ENCODE measurements at regions not wholly inside any gene's neighbourhood (a gene's known extent, or its start where the extent isn't known, plus 50 kb on each side); places are given as distances from the start of the nearest gene placed in this dataset.

DNA sequence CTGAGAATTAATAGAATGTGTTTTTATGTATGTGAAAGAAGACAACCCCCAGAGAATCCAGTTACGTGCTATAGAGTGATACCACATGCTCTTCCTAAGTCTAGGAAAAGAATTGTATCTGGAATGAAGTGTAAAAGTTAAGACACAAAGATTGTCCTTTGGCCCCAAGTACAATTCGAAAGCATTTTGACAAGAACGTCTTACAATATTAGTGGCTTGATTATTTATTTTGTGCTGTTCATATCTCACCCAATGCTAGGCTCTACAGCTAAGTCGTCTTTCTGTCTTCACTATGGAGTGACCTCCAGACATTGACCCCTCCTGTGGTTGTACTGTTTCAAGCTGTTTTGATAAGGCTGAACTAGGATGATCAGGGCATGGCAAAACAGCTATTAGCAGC lies 345.7 kb upstream of the C2CD4B start:
- no peak for TF ChIP-seq POLR2A (IDR thresholded peaks at IDR 0.05)
- H3K36me3 ChIP-seq = no peaks in the 10 kb centered on the region
- 54 to 69% (median 62%) methylated on average over 4 of the region's 4 CpGs for WGBS, 4 donors
- no peaks in the 10 kb centered on the region for H3K9me3 ChIP-seq
- H3K27ac ChIP-seq = peak overlapping the region in 6 of 12 donors; percentile 31 to 84 (median 42)
- intact Hi-C loops (cut with DNase I) = no loop called here
- no peak overlapping the region for H3K4me3 ChIP-seq
- H3K4me1 ChIP-seq = peaks cover 0 to 63% (median 26%) of the 10 kb centered on the region in 12 donors
- H3K27me3 ChIP-seq = no peaks in the 10 kb centered on the region
- ATAC-seq = peak in 1 of 4 donors; percentile 24
- DNase-seq = no peak

DNA sequence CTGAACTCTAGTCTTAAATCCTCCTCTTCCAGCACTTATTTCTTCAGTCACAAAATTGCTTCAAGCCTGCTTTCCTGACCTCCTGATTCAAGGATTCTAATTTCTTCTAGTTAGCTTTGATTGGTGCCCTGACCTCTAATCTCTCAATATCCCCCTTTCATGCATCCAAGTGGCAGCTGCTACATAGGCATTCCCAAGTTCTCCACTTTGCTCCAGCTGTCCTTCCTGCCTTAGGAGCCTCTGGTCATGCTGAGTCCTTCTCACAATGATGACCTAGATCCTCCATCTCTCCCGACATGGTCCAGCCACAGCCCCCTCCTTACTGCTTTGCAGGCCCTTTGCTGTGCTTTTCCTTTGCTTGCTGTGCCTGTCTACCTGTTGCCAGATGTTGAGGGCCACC lies 347.8 kb upstream of the C2CD4B start:
- Histone ChIP-seq H3K27me3 (no peaks in the 10 kb centered on the region), H3K27ac (no peak overlapping the region), H3K9me3 (no peaks in the 10 kb centered on the region), H3K4me3 (no peak overlapping the region), H3K36me3 (no peaks in the 10 kb centered on the region), H3K4me1 (peaks cover 0 to 49% (median 12%) of the 10 kb centered on the region in 12 donors)
- ATAC-seq (no peak), DNase-seq (no peak)
- TF ChIP-seq POLR2A (IDR thresholded peaks at IDR 0.05) = no peak
- TF ChIP-seq, protein P1, sequence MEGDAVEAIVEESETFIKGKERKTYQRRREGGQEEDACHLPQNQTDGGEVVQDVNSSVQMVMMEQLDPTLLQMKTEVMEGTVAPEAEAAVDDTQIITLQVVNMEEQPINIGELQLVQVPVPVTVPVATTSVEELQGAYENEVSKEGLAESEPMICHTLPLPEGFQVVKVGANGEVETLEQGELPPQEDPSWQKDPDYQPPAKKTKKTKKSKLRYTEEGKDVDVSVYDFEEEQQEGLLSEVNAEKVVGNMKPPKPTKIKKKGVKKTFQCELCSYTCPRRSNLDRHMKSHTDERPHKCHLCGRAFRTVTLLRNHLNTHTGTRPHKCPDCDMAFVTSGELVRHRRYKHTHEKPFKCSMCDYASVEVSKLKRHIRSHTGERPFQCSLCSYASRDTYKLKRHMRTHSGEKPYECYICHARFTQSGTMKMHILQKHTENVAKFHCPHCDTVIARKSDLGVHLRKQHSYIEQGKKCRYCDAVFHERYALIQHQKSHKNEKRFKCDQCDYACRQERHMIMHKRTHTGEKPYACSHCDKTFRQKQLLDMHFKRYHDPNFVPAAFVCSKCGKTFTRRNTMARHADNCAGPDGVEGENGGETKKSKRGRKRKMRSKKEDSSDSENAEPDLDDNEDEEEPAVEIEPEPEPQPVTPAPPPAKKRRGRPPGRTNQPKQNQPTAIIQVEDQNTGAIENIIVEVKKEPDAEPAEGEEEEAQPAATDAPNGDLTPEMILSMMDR (IDR thresholded peaks at IDR 0.05) = no peak
- intact Hi-C loops (cut with DNase I) = no loop called here
- 85 to 98% (median 89%) methylated on average over 1 of the region's 1 CpG for WGBS, 4 donors

DNA sequence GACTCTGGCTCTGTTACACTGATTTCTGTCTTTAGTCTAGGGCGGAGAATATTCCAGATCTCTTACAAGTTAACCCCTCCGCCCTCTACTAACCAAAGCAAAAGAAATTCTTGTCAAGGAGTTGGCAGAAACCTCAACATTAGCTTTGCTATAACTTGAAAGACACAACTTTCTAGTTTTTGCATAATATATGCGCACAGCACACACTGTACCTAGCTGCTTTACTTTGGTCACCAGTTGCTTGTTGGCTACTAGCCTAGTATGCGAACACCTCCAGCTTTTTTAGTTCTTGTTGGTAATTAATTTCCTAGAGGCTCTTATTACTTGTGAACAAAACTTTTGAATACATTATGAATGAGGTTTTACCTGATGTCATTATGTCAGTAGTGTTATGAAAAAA lies 348.8 kb upstream of the C2CD4B start:
- no peak overlapping the region for H3K4me3 ChIP-seq
- ATAC-seq (no peak), DNase-seq (no peak)
- TF ChIP-seq, protein P1 (IDR thresholded peaks at IDR 0.05) = no peak
- no peak for TF ChIP-seq POLR2A (IDR thresholded peaks at IDR 0.05)
- 70 to 81% (median 76%) methylated on average over 4 of the region's 4 CpGs for WGBS, 4 donors
- no peaks in the 10 kb centered on the region for H3K9me3 ChIP-seq
- H3K4me1 ChIP-seq = peaks cover 0 to 49% (median 11%) of the 10 kb centered on the region in 12 donors
- H3K27ac ChIP-seq = peak overlapping the region in 4 of 12 donors; percentile 0 to 49 (median 34)
- intact Hi-C loops (cut with DNase I) = no loop called here
- H3K36me3 ChIP-seq = no peaks in the 10 kb centered on the region
- H3K27me3 ChIP-seq = no peaks in the 10 kb centered on the region

DNA sequence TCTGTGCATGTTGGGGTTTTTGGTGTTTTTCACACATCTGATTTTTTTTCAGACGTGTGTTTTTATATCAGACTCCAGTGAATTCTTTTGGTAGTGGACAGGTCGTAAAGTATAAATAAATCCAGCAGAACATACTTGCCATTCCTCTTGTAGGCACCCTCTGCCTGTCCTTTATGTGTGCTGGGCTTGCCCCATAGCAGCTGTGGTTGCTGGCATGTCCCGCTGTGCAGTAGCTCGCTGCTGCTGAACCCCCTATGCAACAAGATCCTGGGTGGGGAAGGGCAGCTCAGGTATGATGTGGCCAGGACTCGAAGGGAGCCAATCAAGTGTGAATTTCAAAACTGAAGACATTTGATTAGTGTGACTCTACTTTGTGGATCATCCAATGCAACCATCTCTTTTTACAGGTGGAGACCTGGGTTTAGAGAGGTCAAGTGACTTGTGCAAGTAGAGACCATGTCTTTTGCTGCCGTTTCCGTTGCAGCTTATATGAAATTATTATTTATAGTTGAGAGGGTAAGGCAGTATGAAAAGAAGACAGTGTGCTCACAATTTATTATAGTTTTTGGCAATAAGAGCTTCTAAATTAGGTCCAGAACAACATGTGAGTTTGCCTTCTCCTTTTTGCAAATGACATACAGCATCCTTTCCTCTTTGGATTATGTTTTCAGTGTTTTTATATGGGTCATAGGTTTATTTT lies 350.8 kb upstream of the C2CD4B start:
- ATAC-seq (peak in 3 of 4 donors; percentile 42 to 59 (median 58)), DNase-seq (no peak)
- 66 to 83% (median 73%) methylated on average over 7 of the region's 7 CpGs for WGBS, 4 donors
- Histone ChIP-seq H3K36me3 (no peaks in the 10 kb centered on the region), H3K9me3 (no peaks in the 10 kb centered on the region), H3K4me3 (no peak overlapping the region), H3K4me1 (peaks cover 0 to 33% (median 7%) of the 10 kb centered on the region in 12 donors), H3K27me3 (no peaks in the 10 kb centered on the region), H3K27ac (peak overlapping the region in 4 of 12 donors; percentile 0 to 16 (median 6))
- intact Hi-C loops (cut with DNase I) = no loop called here
- TF ChIP-seq, protein P1 (IDR thresholded peaks at IDR 0.05) = no peak
- TF ChIP-seq POLR2A (IDR thresholded peaks at IDR 0.05) = no peak

Data from heart left ventricle (tissue), 16 donors.